Stimulated activated CD4-positive, alpha-beta T cell treated with anti-CD3 and anti-CD28 coated beads, Interleukin-15, amount 100 ng/mL, for 48 hours (primary cell): ENCODE measurements at regions not wholly inside any gene's neighbourhood (a gene's known extent, or its start where the extent isn't known, plus 50 kb on each side); places are given as distances from the start of the nearest gene placed in this dataset.

Source experiments
- DNase-seq, 2 donors: peaks; one replicate each; pipeline ENCODE4 v3.0.0-alpha.2; 2020; ENCODE audit warnings: low read depth in 2 of 2

DNA sequence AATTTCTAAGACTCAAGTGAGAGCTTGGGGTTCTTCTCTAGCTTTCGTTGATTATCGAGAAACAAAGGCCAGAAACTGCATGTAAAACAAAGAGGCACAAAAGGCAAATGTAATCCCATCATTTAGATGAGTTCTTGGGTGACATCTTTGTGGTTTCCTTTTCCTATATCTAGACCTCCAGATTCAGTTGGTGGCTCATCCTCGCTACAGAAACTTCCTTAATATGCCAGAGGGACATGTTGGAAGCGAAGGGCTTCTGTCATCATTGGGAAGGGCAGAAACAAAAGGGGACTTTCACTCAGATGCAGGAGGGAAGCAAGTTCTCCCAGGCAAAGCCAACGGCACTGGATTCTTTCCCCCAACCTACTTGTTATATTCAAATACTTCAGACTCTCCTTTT, 150.6 kb upstream of the ZFHX3 start:
- DNase-seq, result no peak

DNA sequence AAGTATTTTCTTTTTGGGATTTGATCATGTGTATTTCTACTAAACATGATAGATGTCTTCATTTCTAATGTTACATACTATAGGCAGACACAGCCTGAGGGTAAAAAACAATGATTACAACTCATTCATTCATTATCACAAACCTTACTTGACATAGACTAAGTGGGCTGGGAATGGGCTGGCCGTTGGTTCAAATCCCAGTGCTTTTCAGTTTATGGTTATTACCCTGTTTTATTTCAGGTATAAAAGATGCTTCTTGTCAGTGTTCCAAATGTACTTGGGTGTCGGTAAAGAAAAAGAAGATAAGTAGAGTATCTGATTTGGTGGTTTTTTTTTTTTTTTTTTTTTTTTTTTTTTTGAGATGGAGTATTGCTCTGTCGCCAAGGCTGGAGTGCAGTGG, 149.7 kb upstream of the ZFHX3 start:
- DNase-seq, result no peak

DNA sequence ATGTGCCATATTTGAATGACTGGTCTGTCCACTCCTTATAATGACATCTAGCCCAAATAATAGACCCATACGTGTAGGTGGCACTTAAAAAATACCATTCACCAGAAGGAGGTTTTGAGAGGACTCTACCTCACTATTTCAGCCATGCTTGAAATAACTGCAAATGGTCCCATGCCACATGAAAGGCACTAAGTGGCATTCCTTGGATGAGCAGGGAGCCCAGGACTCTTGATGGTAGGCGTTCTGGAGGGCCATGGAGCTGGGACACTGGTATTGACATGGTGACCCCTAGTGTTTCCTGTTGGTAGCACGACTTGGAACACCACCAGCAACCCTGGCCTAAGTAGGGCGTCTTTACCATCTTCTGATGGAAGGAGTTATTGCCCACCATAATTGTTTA, 148.7 kb upstream of the ZFHX3 start:
- DNase-seq, result no peak

DNA sequence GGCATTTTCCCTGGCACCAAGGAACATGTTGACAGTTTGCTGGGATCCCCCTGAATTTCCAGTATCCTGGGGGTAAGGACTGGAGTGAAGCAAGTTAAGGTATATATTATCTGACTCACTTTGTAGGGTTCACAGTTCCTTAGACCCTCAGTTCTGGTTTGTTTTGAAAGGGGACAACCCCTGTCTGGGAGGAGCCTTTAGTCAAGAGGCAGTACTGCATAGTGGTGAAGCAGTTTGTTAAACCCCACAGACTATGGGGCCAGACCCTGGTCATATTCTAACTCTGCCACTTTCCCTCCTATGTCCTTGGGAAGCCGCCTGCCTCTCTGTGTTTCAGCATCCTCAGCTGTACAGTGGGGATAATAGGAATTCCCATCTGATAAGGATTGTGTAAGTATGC, 145.5 kb upstream of the ZFHX3 start:
- DNase-seq, result no peak

DNA sequence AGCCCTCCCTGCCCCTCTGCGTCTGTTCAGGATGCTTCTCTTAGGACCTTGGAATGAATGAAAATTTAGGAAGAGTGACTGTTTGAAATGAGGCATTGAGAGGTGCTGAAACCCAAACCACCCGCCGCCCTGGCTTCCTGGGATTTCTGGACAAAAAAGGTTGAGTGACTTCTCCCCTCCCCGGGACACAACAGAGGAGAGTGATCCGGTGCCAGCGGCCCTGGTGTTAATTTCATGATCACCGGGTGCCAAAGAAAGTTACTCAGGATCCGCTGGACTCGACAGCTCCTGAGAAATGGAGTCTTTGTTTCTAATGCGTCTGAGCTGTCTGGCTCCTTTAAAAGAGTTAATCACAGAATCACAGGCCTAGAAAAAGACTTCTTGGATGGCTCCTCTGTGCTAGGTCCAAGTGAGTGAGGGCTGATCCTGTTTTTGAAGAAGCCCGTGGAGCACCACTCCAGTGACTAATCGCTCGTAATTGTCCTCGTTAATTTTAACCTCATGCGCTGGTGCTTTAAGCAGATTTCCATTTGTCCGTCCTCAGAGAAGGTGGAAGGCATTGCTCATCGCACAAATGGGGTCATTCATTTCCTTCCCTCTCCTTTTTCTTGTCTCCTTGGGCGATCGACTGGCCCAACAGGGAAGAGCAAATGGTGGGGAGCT, 144.4 kb upstream of the ZFHX3 start:
- DNase-seq, result no peak

DNA sequence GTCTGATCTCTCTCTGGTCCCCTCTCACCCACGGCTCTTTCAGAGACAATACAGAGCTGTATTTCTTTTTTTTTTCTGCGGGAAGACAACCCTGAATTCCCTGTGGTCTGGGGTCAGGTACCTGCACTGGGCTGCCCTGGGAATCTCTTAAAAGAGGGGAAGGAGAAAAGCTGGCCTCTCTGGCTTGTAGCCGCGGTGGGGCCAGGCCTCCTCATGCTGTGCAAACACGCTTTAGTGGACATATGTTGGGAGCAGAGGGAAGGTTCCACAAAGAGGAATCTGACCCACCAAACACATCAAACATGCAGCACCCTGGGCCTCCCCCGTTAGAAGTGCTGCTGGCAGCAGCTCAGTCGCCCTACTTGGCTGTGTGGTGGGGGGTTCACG, 143.7 kb upstream of the ZFHX3 start:
- DNase-seq, result no peak

DNA sequence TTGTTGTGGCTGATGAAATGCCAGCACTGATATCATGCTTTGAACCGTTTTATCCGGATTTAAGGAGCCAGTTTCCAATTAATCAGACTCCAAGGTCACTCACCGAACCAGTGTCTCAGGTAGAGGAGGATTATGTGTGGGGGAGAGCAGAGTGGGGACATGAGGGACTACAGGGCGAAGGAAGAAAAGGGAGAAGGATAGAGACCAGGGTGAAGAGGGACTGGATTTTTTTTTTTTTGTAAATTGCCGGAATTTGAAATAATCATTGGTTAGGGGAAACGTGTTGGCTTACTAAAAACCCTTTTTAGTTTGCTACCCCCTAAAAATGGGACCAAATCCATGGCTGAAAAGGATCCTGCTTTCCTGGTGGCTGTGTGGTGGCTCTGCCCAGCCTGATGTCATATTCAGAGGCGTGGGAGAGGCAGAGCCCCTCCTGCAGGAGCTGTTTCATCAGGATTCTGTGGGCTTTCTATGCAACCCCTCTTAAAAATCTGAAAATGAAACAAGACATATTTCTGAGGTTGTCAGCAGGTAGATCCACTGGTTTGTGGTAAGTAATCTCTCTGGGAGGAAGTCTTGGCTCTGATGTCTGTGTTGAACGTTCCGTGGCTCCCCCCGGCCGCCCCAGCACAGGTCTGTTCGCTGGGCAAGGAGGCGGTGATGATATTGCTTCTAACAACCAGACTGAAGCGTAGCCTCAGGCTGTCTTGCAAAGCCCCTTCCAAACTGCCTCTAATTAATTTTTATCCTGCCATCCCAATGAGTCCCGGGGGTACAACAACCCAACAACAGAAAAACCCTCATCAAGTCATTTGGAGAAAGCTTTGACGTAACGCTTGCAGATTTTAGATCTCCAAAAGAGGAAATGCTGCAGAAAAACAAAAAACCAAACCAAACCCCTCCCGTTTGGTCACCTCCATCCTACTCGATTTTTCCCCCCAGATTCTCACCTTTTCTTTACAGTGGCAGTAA, 143.0 kb upstream of the ZFHX3 start:
- DNase-seq, result no peak

DNA sequence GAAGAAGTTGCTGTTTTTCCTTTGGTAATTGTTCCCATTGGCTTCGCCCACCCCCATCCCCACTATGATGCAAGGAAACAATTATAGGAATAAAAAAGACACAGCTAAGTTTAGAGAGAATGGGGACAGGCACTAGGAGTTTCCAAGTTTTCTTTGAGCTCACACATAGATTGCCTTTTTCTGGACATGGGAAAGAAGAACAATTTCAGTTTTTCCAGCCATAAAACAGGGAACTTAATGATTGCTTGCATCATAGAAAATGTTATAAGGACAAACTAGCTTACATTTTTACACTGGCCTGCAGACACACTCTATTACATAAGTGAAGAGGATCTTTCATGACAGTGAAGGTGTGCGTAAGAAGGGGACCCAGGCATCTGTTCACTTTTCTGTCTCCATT, 142.3 kb upstream of the ZFHX3 start:
- no peak for DNase-seq

DNA sequence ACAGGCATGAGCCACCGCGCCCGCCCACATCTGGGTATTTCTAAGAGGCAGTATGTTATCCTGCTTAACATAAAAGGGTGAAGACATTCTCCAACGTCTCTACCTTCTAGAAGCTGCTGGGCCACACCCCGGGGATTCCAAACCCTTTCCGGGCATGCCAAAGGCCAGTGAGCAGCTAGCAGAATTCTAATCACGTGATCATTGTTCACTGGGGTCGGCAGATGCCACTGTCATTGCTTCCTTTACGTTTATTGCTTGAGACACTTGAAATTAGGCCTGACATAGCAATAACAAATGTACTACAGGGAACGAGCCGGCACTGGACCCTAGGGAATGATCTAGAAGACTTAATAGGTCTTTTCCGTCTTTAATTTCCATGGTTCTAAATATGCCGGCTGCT, 141.2 kb upstream of the ZFHX3 start:
- DNase-seq, result no peak

DNA sequence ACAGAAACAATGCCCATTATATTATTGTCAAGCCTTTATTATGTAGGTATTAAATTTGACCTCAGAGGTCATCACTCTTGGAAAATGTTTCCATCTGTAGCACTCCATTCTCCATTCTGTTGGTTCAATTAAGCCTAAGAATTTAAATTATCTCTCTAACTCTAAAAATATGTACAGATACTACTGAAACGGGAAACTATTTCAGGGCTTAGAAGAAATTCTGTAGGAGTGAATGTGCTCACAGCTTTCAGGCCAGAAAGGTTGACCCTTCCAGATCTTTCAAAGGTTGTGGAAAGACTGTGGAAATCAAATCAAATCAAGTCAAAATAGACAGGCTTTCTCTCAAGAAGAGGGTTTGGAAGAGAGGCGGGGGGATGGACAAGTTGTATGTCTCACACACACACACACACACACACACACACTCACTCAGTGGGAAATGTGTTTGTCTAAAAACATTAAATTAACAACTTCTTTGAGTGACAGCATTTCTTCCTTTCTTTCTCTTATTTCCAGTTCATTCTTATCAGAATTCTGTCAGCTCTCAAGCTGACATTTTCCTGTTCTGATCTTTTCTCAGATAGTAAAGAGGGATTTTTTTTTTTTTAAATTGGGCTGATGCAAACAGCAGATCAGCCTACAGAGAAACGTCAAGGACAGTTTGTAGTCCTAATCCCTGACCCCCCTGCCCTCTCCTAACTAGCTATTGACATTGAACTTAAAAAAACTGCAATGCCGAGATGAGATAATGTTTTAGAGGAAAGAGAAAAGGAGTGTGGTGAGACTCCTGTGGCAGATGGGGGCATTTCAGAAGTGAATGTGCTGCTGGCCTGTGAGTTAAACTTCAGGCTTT, 139.0 kb upstream of the ZFHX3 start:
- no peak for DNase-seq

DNA sequence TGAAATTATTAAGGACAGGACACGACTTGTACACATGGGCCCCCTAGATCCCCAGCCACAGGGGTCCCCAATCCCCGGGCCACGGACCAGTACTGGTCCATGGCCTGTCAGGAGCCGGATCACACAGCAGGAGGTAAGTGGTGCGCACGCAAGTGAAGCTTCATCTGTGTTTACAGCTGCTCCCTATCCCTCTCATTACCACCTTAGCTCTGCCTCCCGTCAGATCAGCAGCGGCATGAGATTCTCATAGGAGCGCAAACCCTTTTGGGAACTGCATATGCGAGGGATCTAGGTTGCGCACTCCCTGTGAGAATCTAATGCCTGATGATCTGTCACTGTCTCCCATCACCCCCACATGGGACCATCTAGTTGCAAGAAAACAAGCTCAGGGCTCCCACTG, 137.8 kb upstream of the ZFHX3 start:
- no peak for DNase-seq

DNA sequence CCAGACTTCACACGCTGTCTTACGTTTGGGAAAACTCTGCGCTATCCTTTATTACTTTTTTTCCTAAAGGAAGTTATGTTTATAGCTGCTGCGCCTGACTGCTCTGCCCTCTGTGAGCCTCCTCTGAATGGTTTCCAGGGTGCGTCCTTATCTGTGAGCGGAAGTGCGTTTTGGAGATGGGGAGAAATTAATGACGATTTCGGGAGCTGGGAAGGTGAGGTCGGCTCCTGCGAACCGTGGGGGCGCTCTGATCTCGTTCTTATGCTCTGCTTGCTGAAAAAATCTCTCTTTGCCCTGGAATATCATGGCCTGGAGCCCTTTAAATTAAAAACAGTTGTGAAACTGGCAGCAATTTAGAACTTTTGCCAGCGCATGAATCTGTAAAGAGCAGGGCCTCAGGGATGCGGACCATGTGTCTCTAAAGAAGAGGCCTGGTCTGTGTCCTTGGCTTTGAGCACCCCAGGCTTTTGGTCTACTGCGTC, 135.7 kb upstream of the ZFHX3 start:
- DNase-seq, result no peak

DNA sequence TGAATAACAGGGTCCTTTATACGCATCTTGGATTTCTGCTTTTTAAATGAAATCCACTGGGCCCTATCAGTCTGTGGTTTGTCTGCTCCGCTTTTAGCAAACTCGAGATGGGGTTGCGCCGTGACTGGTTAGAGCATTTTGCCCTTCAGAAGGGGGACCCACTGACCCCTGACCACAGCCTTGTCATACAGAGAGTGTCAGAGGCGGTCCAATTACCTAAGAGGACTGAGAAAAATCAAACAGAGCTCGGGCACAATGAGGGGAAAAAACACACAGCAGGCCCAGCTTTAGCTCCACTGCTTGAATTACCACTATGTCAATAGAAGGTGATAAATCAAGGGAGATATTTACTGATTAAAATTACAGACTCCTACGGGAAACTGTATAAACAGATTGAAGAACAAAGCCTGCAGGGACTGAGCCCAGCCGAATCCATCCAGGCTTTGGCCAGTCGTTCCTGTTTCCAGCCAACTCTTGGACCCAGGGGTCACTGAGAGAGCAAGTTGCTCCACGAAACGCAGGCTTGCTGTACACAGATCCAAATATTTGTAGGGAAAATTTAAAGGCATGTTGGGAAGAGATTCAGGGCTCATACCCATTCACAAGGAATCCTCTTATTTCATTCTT, 131.9 kb upstream of the ZFHX3 start:
- DNase-seq, result no peak

DNA sequence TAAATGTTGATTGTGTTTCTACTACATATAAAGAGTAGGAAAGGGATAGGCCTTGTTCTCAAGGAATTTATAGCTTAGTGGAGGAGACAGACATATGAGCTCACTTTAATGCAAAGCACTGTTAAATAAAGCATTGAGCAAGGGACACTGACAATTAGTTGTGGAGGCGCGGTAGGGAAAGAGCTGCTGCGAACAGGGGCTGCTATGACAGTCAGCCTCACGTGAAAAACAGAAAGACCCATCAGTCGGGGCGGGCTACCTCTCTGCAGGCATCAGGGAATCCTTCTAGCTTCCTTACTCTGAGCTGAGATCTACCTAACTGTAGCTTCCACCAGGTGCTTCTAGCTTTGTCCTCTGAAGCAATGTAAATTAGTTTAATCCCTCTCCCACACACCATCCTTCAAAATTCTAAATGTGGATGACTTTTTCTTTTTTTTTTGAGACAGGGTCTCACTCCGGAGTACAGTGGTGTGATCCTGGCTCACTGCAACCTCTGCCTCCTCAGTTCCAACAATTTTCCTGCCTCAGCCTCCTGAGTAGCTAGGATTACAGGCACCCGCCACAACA, 129.9 kb upstream of the ZFHX3 start:
- DNase-seq, result no peak

DNA sequence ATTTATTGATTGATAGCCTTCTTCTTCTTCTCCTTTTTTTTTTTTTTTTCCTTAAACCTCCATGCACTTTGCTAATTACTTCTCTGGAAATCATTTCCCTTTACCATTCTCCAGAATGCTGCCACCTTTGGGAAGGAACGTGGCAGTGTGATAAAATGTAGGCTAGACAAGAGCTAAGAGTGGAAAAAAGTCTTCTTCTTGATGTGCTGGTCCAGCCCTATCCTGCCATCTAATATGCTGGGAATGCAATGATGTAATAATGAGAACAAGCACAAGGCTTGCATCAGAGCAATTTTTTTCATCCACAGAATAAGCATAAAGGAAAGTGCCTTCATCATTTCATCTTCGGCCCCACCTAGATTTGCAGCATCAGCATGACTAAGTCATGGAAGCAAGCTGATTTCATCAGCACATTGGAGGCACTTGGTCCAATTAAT, 128.7 kb upstream of the ZFHX3 start:
- DNase-seq, result no peak

DNA sequence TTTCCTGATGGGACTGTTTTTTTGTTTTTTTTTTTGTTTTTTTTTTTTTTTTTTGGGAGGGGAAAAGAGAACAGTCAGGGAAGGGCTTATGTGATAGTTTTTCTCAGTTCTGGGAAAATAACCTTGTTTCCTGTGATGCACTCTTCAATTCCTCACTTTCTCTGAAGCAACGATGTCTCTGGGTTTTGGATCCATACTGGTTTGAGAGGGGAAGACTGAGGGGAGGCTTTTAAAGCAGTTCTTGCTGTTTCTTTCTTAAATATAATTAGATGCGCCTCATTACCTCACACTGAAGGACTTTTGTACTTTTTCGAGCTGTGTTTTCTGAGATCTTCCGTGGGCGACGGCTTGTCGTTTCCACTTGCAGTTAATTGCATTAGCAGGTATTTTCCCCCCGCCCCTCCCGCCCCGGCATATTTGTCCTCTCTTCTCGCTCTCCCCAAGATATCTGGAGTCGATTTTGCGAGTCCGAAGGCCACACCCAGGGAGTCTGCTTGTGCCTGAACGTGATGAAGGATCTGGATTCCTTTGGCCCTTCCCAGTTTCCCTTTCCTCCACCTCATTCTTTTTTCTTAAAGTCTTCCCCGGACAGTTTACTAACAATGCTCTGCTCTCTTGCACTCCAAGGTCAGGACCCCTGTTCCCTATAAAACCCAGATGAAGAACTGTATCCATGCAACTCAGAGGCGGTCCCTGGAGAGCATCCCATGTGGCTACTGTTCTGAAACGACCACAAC, 125.2 kb upstream of the ZFHX3 start:
- DNase-seq, result no peak

DNA sequence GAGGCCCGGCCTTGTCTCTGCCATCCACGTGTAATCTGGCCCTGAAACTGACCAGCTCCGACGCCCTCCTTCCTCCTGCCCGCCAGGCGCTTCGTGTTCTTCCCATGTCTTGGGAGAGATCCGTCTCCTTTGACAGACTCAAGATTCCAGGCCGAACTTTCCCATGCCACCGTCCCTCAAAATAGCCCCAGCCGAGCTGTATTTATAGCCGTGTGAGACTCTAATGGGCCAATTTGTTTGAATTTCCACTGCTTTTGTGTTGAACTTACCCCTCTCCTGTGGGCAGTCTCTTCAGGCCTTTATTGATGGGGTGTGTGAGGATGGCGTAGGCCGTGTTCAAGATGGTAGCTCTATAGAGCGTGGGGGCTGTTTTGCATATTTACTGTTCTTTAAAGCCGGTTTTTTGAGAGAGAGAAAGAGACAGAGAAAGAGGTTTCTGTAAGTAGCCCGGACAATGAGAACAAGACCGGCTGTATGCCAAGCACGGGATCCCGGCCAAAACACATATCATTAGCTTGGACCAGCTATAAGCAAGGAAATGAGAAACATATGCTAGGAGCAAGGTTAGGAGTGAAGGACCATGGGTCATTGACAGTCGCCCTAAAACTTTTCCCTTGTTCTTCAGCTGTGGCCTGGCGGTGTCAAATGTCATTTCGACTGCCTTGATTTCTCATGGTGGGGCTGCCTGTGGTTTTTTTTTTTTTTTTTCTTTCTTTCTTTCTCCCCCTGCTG, 124.5 kb upstream of the ZFHX3 start:
- DNase-seq, result no peak

DNA sequence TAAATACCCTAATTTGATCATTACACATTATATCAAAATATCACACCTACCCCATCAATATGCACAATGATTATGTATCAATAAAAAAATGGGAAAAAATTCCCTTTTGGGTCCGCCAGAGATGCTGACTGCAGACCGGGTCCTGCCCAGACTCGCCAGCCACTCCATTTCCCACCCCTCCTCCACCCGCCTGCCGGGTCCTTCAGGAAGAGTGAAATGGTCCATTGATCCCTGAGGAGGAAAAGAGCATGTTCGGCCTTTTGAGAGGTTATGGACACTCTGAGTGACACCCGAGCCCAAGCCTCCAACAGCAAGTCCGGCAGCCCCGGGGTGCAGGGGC, 123.9 kb upstream of the ZFHX3 start:
- DNase-seq, result no peak

DNA sequence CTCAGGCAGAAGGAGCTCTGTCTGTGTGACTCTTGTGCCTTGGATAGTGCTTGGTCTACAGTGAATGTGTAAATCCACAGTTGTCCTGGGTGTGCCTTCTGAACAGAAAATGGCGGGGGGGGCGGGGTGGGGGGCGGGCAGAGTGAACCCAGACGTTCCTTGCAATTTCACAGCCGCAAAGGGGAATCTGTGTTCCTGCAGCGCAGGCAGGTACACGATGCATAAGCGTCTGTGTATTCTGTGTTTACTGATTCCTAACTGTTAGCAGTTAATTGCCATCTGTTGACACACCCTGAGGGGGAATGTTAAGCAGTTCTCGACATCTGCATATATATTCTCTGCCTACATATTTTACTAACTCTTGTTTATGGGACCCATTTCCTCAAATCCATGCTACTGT, 123.5 kb upstream of the ZFHX3 start:
- DNase-seq, result no peak

DNA sequence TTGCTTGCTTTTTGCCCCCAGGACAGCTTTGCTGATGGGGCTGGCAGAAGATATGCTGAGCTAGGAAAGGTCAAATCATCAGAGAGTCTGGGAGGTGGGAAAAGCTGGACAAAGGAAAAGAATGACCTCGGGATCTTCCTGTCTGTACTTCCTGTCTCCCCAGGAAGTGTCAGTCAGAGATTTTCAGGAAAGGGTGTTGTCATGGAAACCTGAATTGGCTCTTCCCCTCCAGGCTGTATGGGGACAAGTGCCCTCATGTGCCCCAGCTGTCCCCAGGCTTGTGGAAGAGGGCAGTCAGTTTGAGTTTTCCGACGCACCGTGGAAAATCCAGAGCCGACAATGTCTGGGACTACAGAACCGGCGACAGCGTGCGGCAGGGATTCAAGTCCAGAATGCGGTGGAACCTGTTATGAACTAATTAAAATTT, 122.7 kb upstream of the ZFHX3 start:
- no peak for DNase-seq
